ENCODE measurements at regions not wholly inside any gene's neighbourhood (a gene's known extent, or its start where the extent isn't known, plus 50 kb on each side); places are given as distances from the start of the nearest gene placed in this dataset.
"Not testable (repeated sequence)": the region's sequence is repeated elsewhere in the genome, so short reads cannot be mapped to it uniquely, and the experiment has no call there.

DNA sequence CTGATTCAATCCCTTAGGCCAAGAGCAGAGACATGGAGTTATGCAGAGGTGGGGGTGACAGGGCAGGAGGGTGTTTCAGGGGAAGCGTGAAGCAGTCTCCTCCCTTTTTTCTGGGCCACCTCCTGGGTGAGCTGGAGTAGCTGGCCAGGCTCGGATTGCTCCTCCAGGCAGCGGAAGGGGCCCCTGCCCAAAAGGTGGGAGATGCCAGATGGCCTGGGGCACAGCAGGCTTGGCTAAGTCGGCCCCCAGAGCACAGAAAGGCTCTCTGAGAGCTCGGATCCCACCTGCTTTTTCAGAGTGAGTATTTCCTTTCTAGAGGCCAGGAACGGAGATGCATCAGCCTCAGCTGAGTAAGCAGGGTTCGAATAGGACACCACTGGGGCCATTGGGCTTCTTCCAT lies 196.9 kb downstream of the ANKRD30B start:
- Mint-ChIP-seq H3K4me1 (ENCODE audit: low read depth, unreplicated experiment) (no peaks in the 10 kb centered on the region), H3K27ac (ENCODE audit: unreplicated experiment) (no peak overlapping the region), H3K36me3 (ENCODE audit: insufficient read depth, unreplicated experiment) (no peaks in the 10 kb centered on the region), H3K9me3 (ENCODE audit: low read depth, unreplicated experiment) (peaks cover 2% of the 10 kb centered on the region), H3K4me3 (ENCODE audit: low read depth, unreplicated experiment) (no peak overlapping the region), H3K27me3 (ENCODE audit: unreplicated experiment) (no peaks in the 10 kb centered on the region)
- CTCF ChIA-PET: no interaction called here
- TF ChIP-seq, protein P1, sequence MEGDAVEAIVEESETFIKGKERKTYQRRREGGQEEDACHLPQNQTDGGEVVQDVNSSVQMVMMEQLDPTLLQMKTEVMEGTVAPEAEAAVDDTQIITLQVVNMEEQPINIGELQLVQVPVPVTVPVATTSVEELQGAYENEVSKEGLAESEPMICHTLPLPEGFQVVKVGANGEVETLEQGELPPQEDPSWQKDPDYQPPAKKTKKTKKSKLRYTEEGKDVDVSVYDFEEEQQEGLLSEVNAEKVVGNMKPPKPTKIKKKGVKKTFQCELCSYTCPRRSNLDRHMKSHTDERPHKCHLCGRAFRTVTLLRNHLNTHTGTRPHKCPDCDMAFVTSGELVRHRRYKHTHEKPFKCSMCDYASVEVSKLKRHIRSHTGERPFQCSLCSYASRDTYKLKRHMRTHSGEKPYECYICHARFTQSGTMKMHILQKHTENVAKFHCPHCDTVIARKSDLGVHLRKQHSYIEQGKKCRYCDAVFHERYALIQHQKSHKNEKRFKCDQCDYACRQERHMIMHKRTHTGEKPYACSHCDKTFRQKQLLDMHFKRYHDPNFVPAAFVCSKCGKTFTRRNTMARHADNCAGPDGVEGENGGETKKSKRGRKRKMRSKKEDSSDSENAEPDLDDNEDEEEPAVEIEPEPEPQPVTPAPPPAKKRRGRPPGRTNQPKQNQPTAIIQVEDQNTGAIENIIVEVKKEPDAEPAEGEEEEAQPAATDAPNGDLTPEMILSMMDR (IDR thresholded peaks at IDR 0.05; ENCODE audit: unreplicated experiment): no peak
- DNase-seq: no peak
- intact Hi-C loops (cut with micrococcal nuclease; ENCODE audit: unreplicated experiment): no loop called here
- BruUV-seq (replicated peaks): no TSS peak

DNA sequence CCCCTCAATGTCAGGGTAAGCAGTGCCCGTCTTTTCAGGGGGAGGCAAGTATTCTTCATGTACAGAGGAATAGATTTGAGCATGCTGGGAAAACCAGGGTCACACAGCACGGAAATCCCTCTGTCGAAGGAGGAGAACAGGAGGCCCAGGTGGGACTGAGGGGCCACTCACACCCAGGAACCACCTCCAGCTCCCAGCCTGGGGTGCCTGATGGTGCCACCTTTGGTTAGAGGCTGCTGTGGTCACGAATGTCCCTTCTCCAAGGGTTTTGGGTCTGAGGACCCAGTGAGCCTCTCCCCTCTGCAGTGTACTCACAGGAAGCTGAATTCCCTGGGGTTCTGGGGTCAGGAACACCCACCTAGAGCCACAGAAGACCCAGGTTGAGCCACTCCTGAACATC lies 197.3 kb downstream of the ANKRD30B start:
- intact Hi-C loops (cut with micrococcal nuclease; ENCODE audit: unreplicated experiment): no loop called here
- Mint-ChIP-seq H3K27me3 (ENCODE audit: unreplicated experiment) (no peaks in the 10 kb centered on the region), H3K36me3 (ENCODE audit: insufficient read depth, unreplicated experiment) (no peaks in the 10 kb centered on the region), H3K9me3 (ENCODE audit: low read depth, unreplicated experiment) (peaks cover 2% of the 10 kb centered on the region), H3K4me3 (ENCODE audit: low read depth, unreplicated experiment) (no peak overlapping the region), H3K27ac (ENCODE audit: unreplicated experiment) (no peak overlapping the region), H3K4me1 (ENCODE audit: low read depth, unreplicated experiment) (no peaks in the 10 kb centered on the region)
- TF ChIP-seq, protein P1 (IDR thresholded peaks at IDR 0.05; ENCODE audit: unreplicated experiment): no peak
- BruUV-seq (replicated peaks): no TSS peak
- no peak for DNase-seq
- CTCF ChIA-PET: no interaction called here

DNA sequence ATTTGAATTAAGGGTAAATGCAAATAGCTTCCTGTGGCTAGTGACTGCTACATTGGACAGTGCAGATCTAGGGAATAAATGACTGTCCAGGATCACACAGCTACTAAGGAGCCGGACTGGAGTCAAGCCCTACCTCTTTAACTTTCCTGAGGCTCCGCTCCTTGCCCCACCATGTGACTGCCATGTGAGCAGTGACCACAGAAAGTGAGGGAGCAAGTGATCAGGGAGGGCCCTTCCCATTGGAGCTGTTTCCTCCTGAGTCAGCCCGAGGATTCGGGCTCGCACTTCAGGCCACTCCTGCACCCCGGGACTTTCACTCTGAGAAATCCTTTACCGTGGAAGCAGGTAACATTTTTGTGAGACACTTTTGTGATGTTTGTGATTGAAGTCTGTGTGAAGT lies 198.0 kb downstream of the ANKRD30B start:
- no peak overlapping the region for H3K4me3 Mint-ChIP-seq (ENCODE audit: low read depth, unreplicated experiment)
- peaks cover 2% of the 10 kb centered on the region for H3K9me3 Mint-ChIP-seq (ENCODE audit: low read depth, unreplicated experiment)
- no peak for DNase-seq
- no peaks in the 10 kb centered on the region for H3K4me1 Mint-ChIP-seq (ENCODE audit: low read depth, unreplicated experiment)
- BruUV-seq (replicated peaks): no TSS peak
- no peaks in the 10 kb centered on the region for H3K36me3 Mint-ChIP-seq (ENCODE audit: insufficient read depth, unreplicated experiment)
- intact Hi-C loops (cut with micrococcal nuclease; ENCODE audit: unreplicated experiment): no loop called here
- TF ChIP-seq, protein P1 (IDR thresholded peaks at IDR 0.05; ENCODE audit: unreplicated experiment): no peak
- no peak overlapping the region for H3K27ac Mint-ChIP-seq (ENCODE audit: unreplicated experiment)
- CTCF ChIA-PET: interaction anchor here (0.6 kb wide), 1 partner anchor 26 kb away, joined by 3 read pairs; no protein-coding TSS in a partner anchor
- no peaks in the 10 kb centered on the region for H3K27me3 Mint-ChIP-seq (ENCODE audit: unreplicated experiment)

DNA sequence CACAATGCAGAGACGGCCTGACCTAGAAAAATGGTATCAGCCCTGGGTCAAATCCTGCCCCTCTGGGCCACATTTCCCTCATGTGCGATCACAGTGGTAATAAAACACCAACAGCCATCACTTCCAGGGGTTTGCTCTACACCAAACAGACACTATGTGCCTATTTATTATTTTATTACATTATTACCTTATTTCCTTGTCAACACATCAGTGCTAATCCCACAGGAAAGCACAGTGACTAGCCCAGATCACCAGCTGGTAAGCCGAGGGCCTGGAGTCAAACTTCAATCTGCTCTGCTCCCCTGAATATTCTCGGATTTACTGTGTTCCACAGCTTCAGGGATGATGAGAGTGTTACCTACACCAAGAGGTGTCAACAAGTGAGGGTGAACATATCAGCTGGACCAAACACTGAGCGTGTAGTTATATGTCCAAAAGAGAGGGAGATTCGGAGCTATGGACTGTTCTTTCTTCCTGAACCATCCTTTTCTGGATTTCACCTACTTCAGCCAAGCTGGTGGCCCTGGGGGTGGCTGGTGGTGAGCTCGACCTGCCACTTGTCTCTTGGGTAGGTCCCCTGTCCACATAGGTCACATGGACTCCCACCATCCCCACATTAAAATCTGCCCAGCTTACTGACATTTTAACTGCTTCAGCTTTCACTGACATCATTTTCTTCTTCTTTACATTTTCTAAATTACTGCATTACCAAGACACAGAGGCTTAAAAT lies 198.9 kb downstream of the ANKRD30B start:
- H3K4me1 Mint-ChIP-seq (ENCODE audit: low read depth, unreplicated experiment); H3K9me3 Mint-ChIP-seq (ENCODE audit: low read depth, unreplicated experiment); CTCF ChIA-PET; H3K27me3 Mint-ChIP-seq (ENCODE audit: unreplicated experiment); H3K36me3 Mint-ChIP-seq (ENCODE audit: insufficient read depth, unreplicated experiment); BruUV-seq (replicated peaks); DNase-seq; H3K4me3 Mint-ChIP-seq (ENCODE audit: low read depth, unreplicated experiment); intact Hi-C loops (cut with micrococcal nuclease; ENCODE audit: unreplicated experiment); H3K27ac Mint-ChIP-seq (ENCODE audit: unreplicated experiment): not testable (repeated sequence)

DNA sequence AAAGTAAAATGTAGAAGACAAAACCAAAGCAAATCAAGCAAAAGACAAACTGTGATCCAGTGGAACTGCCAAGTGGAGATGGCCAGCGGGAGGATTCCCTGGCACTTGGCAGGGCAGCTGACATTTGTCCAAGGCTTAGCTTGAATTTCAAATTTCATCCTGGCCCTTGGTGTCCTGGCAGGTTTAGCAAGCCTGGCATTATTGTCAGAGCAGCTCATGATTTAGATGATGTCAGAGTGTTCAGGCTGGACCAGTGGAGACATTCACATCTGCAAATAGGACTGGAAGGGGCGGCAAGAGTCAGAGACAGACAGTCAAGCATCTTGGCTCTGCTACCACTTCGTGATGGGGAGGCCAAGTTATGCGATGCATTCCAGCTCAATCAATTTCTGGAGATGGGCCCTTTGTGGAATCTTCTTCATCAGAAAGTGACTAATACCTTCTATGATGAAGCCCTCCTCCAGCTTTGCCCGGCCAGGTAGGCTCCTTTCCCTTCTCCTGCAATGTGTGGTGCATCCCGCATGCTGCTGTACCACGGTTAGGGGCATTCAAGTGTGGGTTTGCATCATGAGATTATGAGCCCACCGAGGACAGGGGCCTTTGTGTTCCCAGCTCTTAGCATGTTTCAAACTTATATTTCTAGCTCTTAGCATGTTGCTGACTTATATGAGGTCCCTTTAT lies 199.7 kb downstream of the ANKRD30B start:
- Mint-ChIP-seq H3K4me3 (ENCODE audit: low read depth, unreplicated experiment) (no peak overlapping the region), H3K27ac (ENCODE audit: unreplicated experiment) (no peak overlapping the region), H3K27me3 (ENCODE audit: unreplicated experiment) (no peaks in the 10 kb centered on the region), H3K9me3 (ENCODE audit: low read depth, unreplicated experiment) (peaks cover 5% of the 10 kb centered on the region), H3K36me3 (ENCODE audit: insufficient read depth, unreplicated experiment) (no peaks in the 10 kb centered on the region), H3K4me1 (ENCODE audit: low read depth, unreplicated experiment) (no peaks in the 10 kb centered on the region)
- TF ChIP-seq, protein P1 (IDR thresholded peaks at IDR 0.05; ENCODE audit: unreplicated experiment): no peak
- no TSS peak for BruUV-seq (replicated peaks)
- CTCF ChIA-PET: no interaction called here
- DNase-seq: no peak
- intact Hi-C loops (cut with micrococcal nuclease; ENCODE audit: unreplicated experiment): no loop called here
